Adrenal gland (tissue), 5 donors: ENCODE measurements at regions not wholly inside any gene's neighbourhood (a gene's known extent, or its start where the extent isn't known, plus 50 kb on each side); places are given as distances from the start of the nearest gene placed in this dataset.

Experiments used
- POLR2A ChIP-seq, 2 donors: fragments of 450-650 bp; IDR thresholded peaks; one replicate each; pipeline ENCODE4 v1.6.1; 2017; ENCODE audit warnings: antibody characterized with exemption in 2 of 2, mild to moderate bottlenecking in 2 of 2, moderate library complexity in 1 of 2
- TF ChIP-seq, protein P1 (sequence below), 6 experiments: fragments of 450-650 bp in 4 of 6; fragments of 200-600 bp in 2 of 6; sonication (generic) in 1 of 6; IDR thresholded peaks; 1 replicate in 5 of 6; 2 replicates in 1 of 6; pipeline versions ENCODE4 v1.5.1 to v1.8.0; 2016 to 2021; ENCODE audit warnings: antibody characterized with exemption in 6 of 6, mild to moderate bottlenecking in 2 of 6, moderate library complexity in 1 of 6
- donor health status: DM: no; HTN: no; CAD: no.

DNA sequence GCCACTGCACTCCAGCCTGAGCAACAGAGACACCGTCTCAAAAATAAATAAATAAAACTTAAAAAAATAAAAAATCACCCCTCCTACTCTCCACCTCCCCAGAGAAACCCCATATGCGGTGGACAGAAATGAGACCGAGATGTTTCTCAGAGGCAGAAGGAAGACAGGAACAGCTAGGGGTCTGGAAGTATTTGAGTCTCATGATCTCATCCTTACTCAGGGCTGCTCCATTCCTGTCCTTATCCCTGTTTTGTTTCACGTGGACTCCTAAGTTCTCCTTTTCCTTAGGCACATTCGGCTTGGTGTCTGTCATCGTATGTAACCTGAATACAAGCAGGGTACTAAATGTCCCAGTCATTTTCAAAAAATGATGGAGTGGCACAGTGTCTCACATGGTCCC is 76.1 kb downstream of the C9orf50 start:
- TF ChIP-seq, protein P1, sequence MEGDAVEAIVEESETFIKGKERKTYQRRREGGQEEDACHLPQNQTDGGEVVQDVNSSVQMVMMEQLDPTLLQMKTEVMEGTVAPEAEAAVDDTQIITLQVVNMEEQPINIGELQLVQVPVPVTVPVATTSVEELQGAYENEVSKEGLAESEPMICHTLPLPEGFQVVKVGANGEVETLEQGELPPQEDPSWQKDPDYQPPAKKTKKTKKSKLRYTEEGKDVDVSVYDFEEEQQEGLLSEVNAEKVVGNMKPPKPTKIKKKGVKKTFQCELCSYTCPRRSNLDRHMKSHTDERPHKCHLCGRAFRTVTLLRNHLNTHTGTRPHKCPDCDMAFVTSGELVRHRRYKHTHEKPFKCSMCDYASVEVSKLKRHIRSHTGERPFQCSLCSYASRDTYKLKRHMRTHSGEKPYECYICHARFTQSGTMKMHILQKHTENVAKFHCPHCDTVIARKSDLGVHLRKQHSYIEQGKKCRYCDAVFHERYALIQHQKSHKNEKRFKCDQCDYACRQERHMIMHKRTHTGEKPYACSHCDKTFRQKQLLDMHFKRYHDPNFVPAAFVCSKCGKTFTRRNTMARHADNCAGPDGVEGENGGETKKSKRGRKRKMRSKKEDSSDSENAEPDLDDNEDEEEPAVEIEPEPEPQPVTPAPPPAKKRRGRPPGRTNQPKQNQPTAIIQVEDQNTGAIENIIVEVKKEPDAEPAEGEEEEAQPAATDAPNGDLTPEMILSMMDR (IDR thresholded peaks at IDR 0.05), result no peak
- TF ChIP-seq POLR2A (IDR thresholded peaks at IDR 0.05), result no peak
